Keratinocyte (primary cell): ENCODE measurements at regions not wholly inside any gene's neighbourhood (a gene's known extent, or its start where the extent isn't known, plus 50 kb on each side); places are given as distances from the start of the nearest gene placed in this dataset.

Experiments
- DNase-seq: peaks from one replicate; pipeline ENCODE4 v3.0.0-alpha.2; 2011; ENCODE audit warnings: low read depth, missing footprints, low spot score
- FAIRE-seq: peaks from 2 replicates; lab custom pipeline; 2011; peaks lifted over from hg19 to GRCh38; lab: Jason Lieb, UNC
- H2AFZ ChIP-seq: 2 replicates; pipeline ENCODE4 v1.6.0; 2012; ENCODE audit warnings: low read length, control low read depth, inconsistent platforms; ENCODE audit not compliant: control insufficient read depth
- H3K27ac ChIP-seq: 2 replicates; pipeline ENCODE4 v1.5.1; 2011; ENCODE audit warnings: low read length; ENCODE audit not compliant: control insufficient read depth, insufficient read depth
- H3K27me3 ChIP-seq: 3 replicates; pipeline ENCODE4 v1.6.0; 2011; ENCODE audit warnings: low read length; ENCODE audit not compliant: control insufficient read depth, insufficient read depth; ENCODE audit errors: extremely low read depth
- H3K36me3 ChIP-seq, 2 experiments: 2 replicates in 1 of 2; 3 replicates in 1 of 2; pipeline ENCODE4 v1.5.1; 2011; ENCODE audit warnings: low read length in 2 of 2, mild to moderate bottlenecking in 1 of 2; ENCODE audit not compliant: control insufficient read depth in 2 of 2, insufficient read depth in 2 of 2; ENCODE audit errors: extremely low read depth in 1 of 2
- H3K4me1 ChIP-seq: 3 replicates; pipeline ENCODE4 v1.5.1; 2011; ENCODE audit warnings: low read length; ENCODE audit not compliant: control insufficient read depth, insufficient read depth; ENCODE audit errors: extremely low read depth
- H3K4me2 ChIP-seq: 3 replicates; pipeline ENCODE4 v1.6.0; 2011; ENCODE audit warnings: low read depth, low read length; ENCODE audit not compliant: control insufficient read depth, insufficient read depth; ENCODE audit errors: extremely low read depth
- H3K4me3 ChIP-seq, 3 experiments: fragments of 200-600 bp in 1 of 3; sonication (generic) in 1 of 3; 2 replicates in 2 of 3; 3 replicates in 1 of 3; pipeline ENCODE4 v1.5.1; 2011 to 2016; ENCODE audit warnings: low read length in 3 of 3, mild to moderate bottlenecking in 3 of 3, control low read depth in 2 of 3, inconsistent platforms in 1 of 3, low read depth in 1 of 3, mixed read lengths in 1 of 3, mixed run types in 1 of 3, moderate library complexity in 1 of 3; ENCODE audit not compliant: control insufficient read depth in 2 of 3, insufficient read depth in 2 of 3; ENCODE audit errors: extremely low read depth in 1 of 3
- H3K79me2 ChIP-seq: 2 replicates; pipeline ENCODE4 v1.6.0; 2012; ENCODE audit warnings: low read length; ENCODE audit not compliant: control insufficient read depth, insufficient read depth
- H3K9ac ChIP-seq: 3 replicates; pipeline ENCODE4 v1.6.0; 2011; ENCODE audit warnings: low read length; ENCODE audit not compliant: control insufficient read depth, insufficient read depth; ENCODE audit errors: extremely low read depth
- H3K9me1 ChIP-seq: 3 replicates; pipeline ENCODE4 v1.6.0; 2011; ENCODE audit warnings: low read length; ENCODE audit not compliant: control insufficient read depth, insufficient read depth; ENCODE audit errors: extremely low read depth
- H3K9me3 ChIP-seq: 2 replicates; pipeline ENCODE4 v1.5.1; 2012; ENCODE audit warnings: low read depth, low read length; ENCODE audit not compliant: control insufficient read depth
- H4K20me1 ChIP-seq: 3 replicates; pipeline ENCODE4 v1.6.0; 2011; ENCODE audit warnings: low read length; ENCODE audit not compliant: control insufficient read depth, insufficient read depth; ENCODE audit errors: extremely low read depth
- EZH2 ChIP-seq: IDR thresholded peaks from one replicate; pipeline ENCODE4 v1.6.1; 2012; ENCODE audit warnings: inconsistent platforms, mild to moderate bottlenecking, low read length, moderate library complexity
- dilution Hi-C: fragments of 300-500 bp; cut with MboI; formaldehyde crosslinking; loops from one replicate; pipeline ENCODE4 v1.7.0; 2020; ENCODE audit warnings: low sequenced_read_pairs; ENCODE audit not compliant: extremely low pct_ligation_motif_present
- TF ChIP-seq, protein P1 (sequence below), 3 experiments: IDR thresholded peaks in 1 of 3; conservative IDR thresholded peaks in 1 of 3; optimal IDR thresholded peaks in 1 of 3; 2 replicates in 2 of 3; 3 replicates in 1 of 3; pipeline versions ENCODE3 to v1.5.1; 2011; ENCODE audit warnings: low read length in 3 of 3, mild to moderate bottlenecking in 3 of 3, moderate library complexity in 2 of 3, control low read depth in 1 of 3, inconsistent platforms in 1 of 3; ENCODE audit not compliant: insufficient read depth in 2 of 3; ENCODE audit errors: extremely low read depth in 1 of 3

DNA sequence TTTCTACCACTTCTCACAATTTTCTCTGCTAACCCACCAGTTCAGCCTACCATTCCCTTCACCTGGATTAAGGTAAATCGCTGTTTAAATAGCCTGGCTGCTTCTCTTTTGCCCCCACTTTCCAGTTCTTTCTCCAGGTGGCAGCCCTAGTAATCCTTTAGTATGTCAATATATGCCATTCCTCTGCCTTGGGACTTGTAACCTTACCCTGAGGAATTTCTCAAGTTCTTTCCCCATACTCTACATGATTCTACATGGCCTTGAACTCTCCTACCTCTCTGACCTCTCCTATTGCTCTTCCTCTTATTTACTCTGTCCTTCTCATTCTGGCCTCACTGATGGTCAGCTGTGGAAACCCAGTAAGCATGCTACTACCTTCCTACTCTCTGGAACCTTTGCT is 546.0 kb downstream of the PLA2G4A start:
- TF ChIP-seq, protein P1, sequence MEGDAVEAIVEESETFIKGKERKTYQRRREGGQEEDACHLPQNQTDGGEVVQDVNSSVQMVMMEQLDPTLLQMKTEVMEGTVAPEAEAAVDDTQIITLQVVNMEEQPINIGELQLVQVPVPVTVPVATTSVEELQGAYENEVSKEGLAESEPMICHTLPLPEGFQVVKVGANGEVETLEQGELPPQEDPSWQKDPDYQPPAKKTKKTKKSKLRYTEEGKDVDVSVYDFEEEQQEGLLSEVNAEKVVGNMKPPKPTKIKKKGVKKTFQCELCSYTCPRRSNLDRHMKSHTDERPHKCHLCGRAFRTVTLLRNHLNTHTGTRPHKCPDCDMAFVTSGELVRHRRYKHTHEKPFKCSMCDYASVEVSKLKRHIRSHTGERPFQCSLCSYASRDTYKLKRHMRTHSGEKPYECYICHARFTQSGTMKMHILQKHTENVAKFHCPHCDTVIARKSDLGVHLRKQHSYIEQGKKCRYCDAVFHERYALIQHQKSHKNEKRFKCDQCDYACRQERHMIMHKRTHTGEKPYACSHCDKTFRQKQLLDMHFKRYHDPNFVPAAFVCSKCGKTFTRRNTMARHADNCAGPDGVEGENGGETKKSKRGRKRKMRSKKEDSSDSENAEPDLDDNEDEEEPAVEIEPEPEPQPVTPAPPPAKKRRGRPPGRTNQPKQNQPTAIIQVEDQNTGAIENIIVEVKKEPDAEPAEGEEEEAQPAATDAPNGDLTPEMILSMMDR (optimal IDR thresholded peaks at IDR 0.05 in 1 of 3, IDR thresholded peaks at IDR 0.05 in 1 of 3, conservative IDR thresholded peaks at IDR 0.05 in 1 of 3; ENCODE audit: extremely low read depth in 1 of 3, insufficient read depth in 2 of 3, low read length in 3 of 3), result no peak
- no peak for TF ChIP-seq EZH2
- dilution Hi-C loops, result no loop called here
- no peak overlapping the region for H3K4me3 ChIP-seq
- DNase-seq, result no peak
- H3K27me3 ChIP-seq, result no peaks in the 10 kb centered on the region
- H2AFZ ChIP-seq, result no peak overlapping the region
- no peak overlapping the region for H3K27ac ChIP-seq
- no peak overlapping the region for H3K9ac ChIP-seq
- H3K36me3 ChIP-seq, result no peaks in the 10 kb centered on the region
- FAIRE-seq, result no peak
- H3K4me1 ChIP-seq, result no peaks in the 10 kb centered on the region
- no peaks in the 10 kb centered on the region for H3K9me3 ChIP-seq
- H4K20me1 ChIP-seq, result no peaks in the 10 kb centered on the region
- no peaks in the 10 kb centered on the region for H3K79me2 ChIP-seq
- H3K9me1 ChIP-seq, result no peaks in the 10 kb centered on the region
- no peak overlapping the region for H3K4me2 ChIP-seq

DNA sequence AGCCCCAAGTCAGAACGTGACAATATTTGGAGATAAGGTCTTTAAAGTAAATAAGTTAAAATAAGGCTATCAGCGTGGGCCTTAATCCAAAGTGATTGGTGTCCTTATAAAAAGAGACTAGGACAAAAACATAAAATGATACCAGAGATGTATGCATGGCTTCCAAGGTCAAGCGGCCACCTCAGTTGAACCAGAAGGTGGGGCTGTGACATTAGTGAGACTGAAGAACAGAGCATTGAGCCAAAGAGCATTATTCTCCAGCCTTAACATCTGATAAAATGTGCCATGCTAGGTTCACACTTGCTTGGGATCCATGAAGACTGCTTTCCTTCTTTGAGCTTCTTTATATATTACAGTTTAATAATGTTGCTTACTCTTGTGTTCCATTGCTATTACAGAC is 554.6 kb downstream of the PLA2G4A start:
- Histone ChIP-seq H3K4me1 (no peaks in the 10 kb centered on the region), H3K9me1 (no peaks in the 10 kb centered on the region), H3K27ac (no peak overlapping the region), H2AFZ (no peak overlapping the region), H3K27me3 (no peaks in the 10 kb centered on the region), H3K79me2 (no peaks in the 10 kb centered on the region), H4K20me1 (no peaks in the 10 kb centered on the region), H3K9ac (no peak overlapping the region), H3K4me3 (no peak overlapping the region), H3K36me3 (no peaks in the 10 kb centered on the region), H3K9me3 (no peaks in the 10 kb centered on the region), H3K4me2 (no peak overlapping the region)
- TF ChIP-seq, protein P1 (optimal IDR thresholded peaks at IDR 0.05 in 1 of 3, IDR thresholded peaks at IDR 0.05 in 1 of 3, conservative IDR thresholded peaks at IDR 0.05 in 1 of 3; ENCODE audit: extremely low read depth in 1 of 3, insufficient read depth in 2 of 3, low read length in 3 of 3), result peak in 1 of 3 experiments; percentile 13
- no peak for TF ChIP-seq EZH2
- DNase-seq, result no peak
- dilution Hi-C loops, result no loop called here
- FAIRE-seq, result no peak
